Trophoblast cell (in vitro differentiated cells and primary cell): ENCODE measurements at regions not wholly inside any gene's neighbourhood (a gene's known extent, or its start where the extent isn't known, plus 50 kb on each side); places are given as distances from the start of the nearest gene placed in this dataset.

ENCODE experiments used
- DNase-seq, 2 donors: peaks; one replicate each; pipeline ENCODE4 v3.0.0-alpha.2; 2016
- H2AFZ ChIP-seq: 2 replicates; pipeline ENCODE4 v1.6.1; 2013; ENCODE audit warnings: low read length, moderate library complexity, mild to moderate bottlenecking; ENCODE audit not compliant: insufficient read depth, poor library complexity
- H2AK5ac ChIP-seq: 2 replicates; pipeline ENCODE4 v1.6.1; 2013; ENCODE audit warnings: mild to moderate bottlenecking, low read length
- H2BK120ac ChIP-seq: 2 replicates; pipeline ENCODE4 v1.6.1; 2013; ENCODE audit warnings: low read length, mild to moderate bottlenecking, moderate library complexity; ENCODE audit not compliant: insufficient read depth, poor library complexity
- H2BK12ac ChIP-seq: 2 replicates; pipeline ENCODE4 v1.6.1; 2013; ENCODE audit warnings: mild to moderate bottlenecking, low read length, moderate library complexity
- H2BK5ac ChIP-seq: 2 replicates; pipeline ENCODE4 v1.6.1; 2013; ENCODE audit warnings: low read length, low read depth, moderate library complexity, mild to moderate bottlenecking; ENCODE audit not compliant: poor library complexity
- H3K14ac ChIP-seq: 2 replicates; pipeline ENCODE4 v1.6.1; 2013; ENCODE audit warnings: mild to moderate bottlenecking, low read length
- H3K18ac ChIP-seq: 2 replicates; pipeline ENCODE4 v1.6.1; 2013; ENCODE audit warnings: mild to moderate bottlenecking, low read length
- H3K23ac ChIP-seq: 2 replicates; pipeline ENCODE4 v1.6.1; 2013; ENCODE audit warnings: low read length
- H3K27ac ChIP-seq: 2 replicates; pipeline ENCODE4 v1.5.1; 2013; ENCODE audit warnings: low read depth, mild to moderate bottlenecking, inconsistent platforms, low read length, moderate library complexity
- H3K27me3 ChIP-seq: 2 replicates; pipeline ENCODE4 v1.6.1; 2013; ENCODE audit warnings: inconsistent platforms, mild to moderate bottlenecking, low read length, moderate library complexity; ENCODE audit not compliant: insufficient read depth
- H3K36me3 ChIP-seq, 2 experiments: 1 replicate in 1 of 2; 2 replicates in 1 of 2; pipeline ENCODE4 v1.6.1; 2013; ENCODE audit warnings: low read length in 2 of 2, mild to moderate bottlenecking in 2 of 2, moderate library complexity in 1 of 2; ENCODE audit not compliant: insufficient read depth in 2 of 2, control insufficient read depth in 1 of 2
- H3K4ac ChIP-seq: 2 replicates; pipeline ENCODE4 v1.6.1; 2013; ENCODE audit warnings: low read depth, mild to moderate bottlenecking, low read length, moderate library complexity
- H3K4me1 ChIP-seq, 2 experiments: 1 replicate in 1 of 2; 2 replicates in 1 of 2; pipeline ENCODE4 v1.6.1; 2013; ENCODE audit warnings: low read length in 2 of 2, mild to moderate bottlenecking in 2 of 2, moderate library complexity in 1 of 2; ENCODE audit not compliant: insufficient read depth in 2 of 2, control insufficient read depth in 1 of 2
- H3K4me2 ChIP-seq: 2 replicates; pipeline ENCODE4 v1.6.1; 2013; ENCODE audit warnings: inconsistent platforms, mild to moderate bottlenecking, low read length, moderate library complexity
- H3K4me3 ChIP-seq: 2 replicates; pipeline ENCODE4 v1.5.1; 2013; ENCODE audit warnings: mild to moderate bottlenecking, low read depth, low read length, inconsistent platforms
- H3K79me1 ChIP-seq: one replicate; pipeline ENCODE4 v1.6.1; 2013; ENCODE audit warnings: low read length
- H3K79me2 ChIP-seq: 2 replicates; pipeline ENCODE4 v1.6.1; 2013; ENCODE audit warnings: low read length, mild to moderate bottlenecking; ENCODE audit not compliant: control insufficient read depth, insufficient read depth, poor library complexity
- H3K9ac ChIP-seq: 2 replicates; pipeline ENCODE4 v1.6.1; 2013; ENCODE audit warnings: mild to moderate bottlenecking, low read length
- H3K9me3 ChIP-seq: 2 replicates; pipeline ENCODE4 v1.6.1; 2013; ENCODE audit warnings: low read depth, mild to moderate bottlenecking, control low read depth, inconsistent platforms, low read length; ENCODE audit not compliant: insufficient read depth
- H4K12ac ChIP-seq: 2 replicates; pipeline ENCODE4 v1.6.1; 2013; ENCODE audit warnings: low read depth, mild to moderate bottlenecking, low read length, moderate library complexity
- H4K8ac ChIP-seq: 2 replicates; pipeline ENCODE4 v1.6.1; 2013; ENCODE audit warnings: low read depth, mild to moderate bottlenecking, low read length, moderate library complexity
- H4K91ac ChIP-seq: one replicate; pipeline ENCODE4 v1.6.1; 2013; ENCODE audit warnings: low read depth, mild to moderate bottlenecking, low read length, moderate library complexity
- WGBS: extraction: QIAGEN DNeasy Blood & Tissue Kit; methylation state at CpG from one replicate; pipeline ENCODE4 v1.1.7; 2013; ENCODE audit warnings: missing lambda C conversion rate; ENCODE audit not compliant: insufficient read length, insufficient coverage; ENCODE audit errors: extremely low coverage; 5-methylcytosine and 5-hydroxymethylcytosine counted together

DNA sequence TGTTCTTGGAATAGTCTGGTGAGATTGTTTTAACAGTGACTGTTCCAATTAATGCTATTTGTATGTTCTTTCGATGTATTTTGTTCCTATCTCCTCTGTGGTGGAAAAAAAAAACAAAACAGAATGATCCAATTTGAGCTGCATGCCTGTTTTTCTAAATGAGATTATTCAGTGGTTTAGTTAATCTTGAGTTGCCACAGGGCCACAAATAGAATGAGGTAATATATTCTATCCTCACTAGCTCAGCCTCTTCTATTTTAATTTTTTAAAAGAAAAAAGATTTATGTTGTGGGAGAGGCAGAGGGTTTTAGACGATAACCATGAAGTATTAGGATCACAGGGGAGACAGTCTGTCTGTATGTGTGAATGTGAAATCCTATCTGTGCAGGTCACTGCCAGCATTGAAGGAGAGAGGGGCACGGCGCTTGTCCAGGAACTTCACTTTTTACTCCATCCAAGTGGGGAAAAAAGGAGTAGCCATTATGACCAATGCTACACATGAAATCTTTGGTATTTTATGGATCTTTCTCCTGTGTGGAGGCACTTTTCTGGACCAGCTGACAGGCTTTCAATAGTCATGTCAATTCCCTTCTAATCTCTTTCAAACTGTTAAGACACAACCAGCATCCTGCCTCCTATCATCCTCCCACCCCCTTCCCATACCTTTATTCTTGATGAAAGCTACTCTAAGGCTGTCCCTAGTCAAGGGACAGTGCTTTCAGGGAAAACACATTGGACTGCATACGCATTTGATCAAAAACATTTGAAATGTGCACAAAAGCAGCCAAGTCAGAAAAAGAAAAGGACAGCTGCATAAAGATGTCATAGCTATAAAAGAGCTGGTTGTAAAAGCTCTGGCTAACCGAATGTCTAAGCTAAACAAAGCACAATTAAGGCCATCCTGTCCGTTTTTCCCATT is 1063.8 kb upstream of the INTU start:
- H2BK120ac ChIP-seq = no peak overlapping the region
- no peaks in the 10 kb centered on the region for H3K36me3 ChIP-seq
- no peaks in the 10 kb centered on the region for H3K4me1 ChIP-seq
- no peak overlapping the region for H3K4me2 ChIP-seq
- no peak overlapping the region for H3K27ac ChIP-seq
- no peak overlapping the region for H2AFZ ChIP-seq
- no peak overlapping the region for H3K14ac ChIP-seq
- no peak overlapping the region for H3K4ac ChIP-seq
- no peak overlapping the region for H3K23ac ChIP-seq
- no peak overlapping the region for H3K18ac ChIP-seq
- no peak overlapping the region for H2BK5ac ChIP-seq
- no peak overlapping the region for H3K4me3 ChIP-seq
- no peaks in the 10 kb centered on the region for H3K79me2 ChIP-seq
- H2BK12ac ChIP-seq = no peak overlapping the region
- H2AK5ac ChIP-seq = no peak overlapping the region
- H3K27me3 ChIP-seq = no peaks in the 10 kb centered on the region
- no peak overlapping the region for H3K9ac ChIP-seq
- no peaks in the 10 kb centered on the region for H3K79me1 ChIP-seq
- no peak overlapping the region for H4K8ac ChIP-seq
- no peaks in the 10 kb centered on the region for H3K9me3 ChIP-seq
- H4K12ac ChIP-seq = no peak overlapping the region
- WGBS = no CpG with 5 or more reads among the region's 7 CpGs
- DNase-seq = no peak
- H4K91ac ChIP-seq = no peak overlapping the region

DNA sequence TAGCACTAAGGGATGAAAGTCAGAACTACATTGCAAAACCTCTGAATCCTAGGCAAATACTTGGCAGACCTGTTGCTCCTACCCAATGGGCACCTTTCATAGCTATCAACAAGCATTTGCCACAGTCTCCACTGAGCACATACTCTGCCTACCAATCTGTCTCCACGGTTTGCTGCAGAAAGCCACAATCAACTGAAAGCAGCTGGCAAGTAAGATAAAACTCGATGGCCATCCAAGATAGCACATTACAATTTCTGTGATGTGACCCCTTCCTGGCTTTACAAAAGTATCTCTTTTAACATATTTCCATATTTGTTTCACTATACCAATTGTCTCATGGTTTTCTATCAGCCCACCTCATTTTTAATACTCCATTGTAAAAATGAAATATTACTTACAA is 1060.5 kb upstream of the INTU start:
- no CpG with 5 or more reads among the region's 2 CpGs for WGBS
- no peak for DNase-seq
- Histone ChIP-seq H3K14ac (no peak overlapping the region), H3K4me1 (no peaks in the 10 kb centered on the region), H2AK5ac (no peak overlapping the region), H2BK12ac (no peak overlapping the region), H3K27ac (no peak overlapping the region), H3K4me3 (no peak overlapping the region), H4K91ac (no peak overlapping the region), H3K79me2 (no peaks in the 10 kb centered on the region), H3K27me3 (no peaks in the 10 kb centered on the region), H3K18ac (no peak overlapping the region), H4K12ac (no peak overlapping the region), H2BK5ac (no peak overlapping the region), H3K9me3 (no peaks in the 10 kb centered on the region), H3K23ac (no peak overlapping the region), H3K4ac (no peak overlapping the region), H3K4me2 (no peak overlapping the region), H3K36me3 (no peaks in the 10 kb centered on the region), H2BK120ac (no peak overlapping the region), H4K8ac (no peak overlapping the region), H2AFZ (no peak overlapping the region), H3K9ac (no peak overlapping the region), H3K79me1 (no peaks in the 10 kb centered on the region)

DNA sequence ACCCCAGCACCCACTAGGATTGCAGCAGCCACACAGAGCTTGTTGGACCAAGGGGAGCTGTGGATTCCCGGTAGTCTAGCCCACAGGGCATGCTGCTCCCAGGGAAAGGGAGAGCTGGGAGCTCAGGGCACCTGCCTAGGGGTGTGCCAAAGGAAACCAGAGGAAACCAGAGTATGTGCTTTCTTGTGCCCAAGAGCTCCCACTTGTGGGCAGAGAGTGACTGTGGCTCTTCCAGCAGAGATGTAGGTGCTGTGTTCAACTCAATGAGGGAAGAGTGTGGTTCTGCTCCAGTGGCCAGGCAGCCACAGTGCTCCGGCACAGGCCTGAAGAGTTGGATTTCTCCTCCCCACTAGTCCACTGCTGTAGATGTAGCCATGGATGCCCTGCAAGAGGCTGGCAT is 1050.0 kb upstream of the INTU start:
- no peak for DNase-seq
- no peak overlapping the region for H3K14ac ChIP-seq
- no peak overlapping the region for H2BK12ac ChIP-seq
- no peak overlapping the region for H4K12ac ChIP-seq
- no peak overlapping the region for H2BK120ac ChIP-seq
- no CpG with 5 or more reads among the region's 2 CpGs for WGBS
- H3K36me3 ChIP-seq = no peaks in the 10 kb centered on the region
- no peak overlapping the region for H3K18ac ChIP-seq
- H3K4me3 ChIP-seq = no peak overlapping the region
- H4K8ac ChIP-seq = no peak overlapping the region
- no peaks in the 10 kb centered on the region for H3K9me3 ChIP-seq
- no peaks in the 10 kb centered on the region for H3K27me3 ChIP-seq
- H3K4me2 ChIP-seq = no peak overlapping the region
- H3K4ac ChIP-seq = no peak overlapping the region
- H2BK5ac ChIP-seq = no peak overlapping the region
- no peak overlapping the region for H3K27ac ChIP-seq
- no peak overlapping the region for H3K9ac ChIP-seq
- no peaks in the 10 kb centered on the region for H3K4me1 ChIP-seq
- H3K79me2 ChIP-seq = no peaks in the 10 kb centered on the region
- H4K91ac ChIP-seq = no peak overlapping the region
- H2AK5ac ChIP-seq = no peak overlapping the region
- H3K23ac ChIP-seq = no peak overlapping the region
- H3K79me1 ChIP-seq = no peaks in the 10 kb centered on the region
- H2AFZ ChIP-seq = no peak overlapping the region

DNA sequence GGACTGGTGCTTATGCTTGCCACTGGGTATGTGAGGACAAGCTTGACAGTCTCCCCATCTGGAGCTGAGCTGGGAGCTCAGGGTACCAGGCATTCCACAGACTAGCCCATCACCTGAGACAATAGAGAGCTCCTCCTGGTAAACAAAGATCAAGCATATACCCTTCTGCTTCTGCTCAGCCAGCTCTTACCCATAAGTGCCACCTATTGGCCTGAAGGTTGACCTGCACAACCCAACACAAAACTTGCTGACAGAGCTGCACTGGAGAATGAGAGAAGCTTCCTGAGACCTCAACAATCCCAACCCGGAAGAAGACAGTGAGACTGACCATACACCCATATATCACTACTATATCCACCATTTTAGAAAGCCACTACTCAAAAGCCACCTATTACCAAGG is 1049.2 kb upstream of the INTU start:
- H3K4me1 ChIP-seq = no peaks in the 10 kb centered on the region
- no peaks in the 10 kb centered on the region for H3K79me2 ChIP-seq
- H3K14ac ChIP-seq = no peak overlapping the region
- no peak overlapping the region for H2BK5ac ChIP-seq
- H2AK5ac ChIP-seq = no peak overlapping the region
- no peak overlapping the region for H3K4me2 ChIP-seq
- DNase-seq = peak in 1 of 2 donors; percentile 7
- H4K8ac ChIP-seq = no peak overlapping the region
- no peak overlapping the region for H3K9ac ChIP-seq
- H3K79me1 ChIP-seq = no peaks in the 10 kb centered on the region
- H3K9me3 ChIP-seq = no peaks in the 10 kb centered on the region
- H4K91ac ChIP-seq = no peak overlapping the region
- H3K27ac ChIP-seq = no peak overlapping the region
- no peak overlapping the region for H3K18ac ChIP-seq
- H3K27me3 ChIP-seq = no peaks in the 10 kb centered on the region
- no peak overlapping the region for H3K23ac ChIP-seq
- no peak overlapping the region for H3K4me3 ChIP-seq
- no peak overlapping the region for H4K12ac ChIP-seq
- H2AFZ ChIP-seq = no peak overlapping the region
- H2BK120ac ChIP-seq = no peak overlapping the region
- no CpG with 5 or more reads among the region's 1 CpG for WGBS
- no peak overlapping the region for H2BK12ac ChIP-seq
- H3K4ac ChIP-seq = no peak overlapping the region
- H3K36me3 ChIP-seq = no peaks in the 10 kb centered on the region
